HEK293 (cell line): ENCODE measurements at regions not wholly inside any gene's neighbourhood (a gene's known extent, or its start where the extent isn't known, plus 50 kb on each side); places are given as distances from the start of the nearest gene placed in this dataset.

Experiments
- ZFP3 ChIP-seq: fragments of 450-650 bp; formaldehyde crosslinking; IDR thresholded peaks from 2 replicates; pipeline ENCODE4 v1.5.1; 2016; ENCODE audit warnings: low read depth, missing biosample characterization, missing genetic modification characterization
- ZNF274 ChIP-seq, 2 experiments: fragments of 200-500 bp in 1 of 2; fragments of 450-650 bp in 1 of 2; sonication (Bioruptor generic) in 1 of 2; formaldehyde crosslinking in 1 of 2; IDR thresholded peaks; 2 replicates each; pipeline versions ENCODE4 v1.5.1 to v1.6.1; 2014 to 2016; ENCODE audit warnings: borderline replicate concordance in 1 of 2, inconsistent platforms in 1 of 2, low read length in 1 of 2, missing biosample characterization in 1 of 2, missing genetic modification characterization in 1 of 2
- TF ChIP-seq, protein P1 (sequence below): fragments of 450-650 bp; formaldehyde crosslinking; IDR thresholded peaks from 2 replicates; pipeline ENCODE4 v1.5.1; 2016; ENCODE audit warnings: missing biosample characterization, missing genetic modification characterization
- TF ChIP-seq, protein P2 (sequence below): fragments of 450-650 bp; formaldehyde crosslinking; IDR thresholded peaks from 2 replicates; pipeline ENCODE4 v1.5.1; 2017; ENCODE audit warnings: missing biosample characterization, missing genetic modification characterization

DNA sequence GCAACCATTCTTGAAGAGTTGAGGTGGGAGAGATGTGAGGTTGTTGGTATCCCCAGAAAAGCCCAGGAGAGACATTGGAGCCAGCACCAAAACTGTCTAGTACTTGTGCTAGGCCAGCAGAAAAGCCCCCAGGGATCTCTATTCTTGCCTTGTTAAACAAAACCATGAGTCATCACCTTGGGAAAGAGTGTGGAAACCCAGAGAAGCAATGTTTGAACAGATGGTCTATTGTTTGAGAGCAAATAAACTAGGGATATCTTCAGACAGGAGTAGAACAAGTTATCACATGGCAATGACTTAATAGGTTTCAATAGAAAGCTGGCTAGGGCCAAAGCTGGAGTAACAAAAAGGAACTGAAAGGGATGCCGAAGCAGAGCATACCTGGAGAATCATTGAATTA, 195.7 kb upstream of the CASK start:
- TF ChIP-seq, protein P1, sequence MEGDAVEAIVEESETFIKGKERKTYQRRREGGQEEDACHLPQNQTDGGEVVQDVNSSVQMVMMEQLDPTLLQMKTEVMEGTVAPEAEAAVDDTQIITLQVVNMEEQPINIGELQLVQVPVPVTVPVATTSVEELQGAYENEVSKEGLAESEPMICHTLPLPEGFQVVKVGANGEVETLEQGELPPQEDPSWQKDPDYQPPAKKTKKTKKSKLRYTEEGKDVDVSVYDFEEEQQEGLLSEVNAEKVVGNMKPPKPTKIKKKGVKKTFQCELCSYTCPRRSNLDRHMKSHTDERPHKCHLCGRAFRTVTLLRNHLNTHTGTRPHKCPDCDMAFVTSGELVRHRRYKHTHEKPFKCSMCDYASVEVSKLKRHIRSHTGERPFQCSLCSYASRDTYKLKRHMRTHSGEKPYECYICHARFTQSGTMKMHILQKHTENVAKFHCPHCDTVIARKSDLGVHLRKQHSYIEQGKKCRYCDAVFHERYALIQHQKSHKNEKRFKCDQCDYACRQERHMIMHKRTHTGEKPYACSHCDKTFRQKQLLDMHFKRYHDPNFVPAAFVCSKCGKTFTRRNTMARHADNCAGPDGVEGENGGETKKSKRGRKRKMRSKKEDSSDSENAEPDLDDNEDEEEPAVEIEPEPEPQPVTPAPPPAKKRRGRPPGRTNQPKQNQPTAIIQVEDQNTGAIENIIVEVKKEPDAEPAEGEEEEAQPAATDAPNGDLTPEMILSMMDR (tag by site-specific recombination) = no peak
- no peak for TF ChIP-seq ZNF274 (IDR thresholded peaks at IDR 0.05; ENCODE audit: low read length)
- TF ChIP-seq ZNF274 (tag by site-specific recombination; IDR thresholded peaks at IDR 0.05; ENCODE audit: borderline replicate concordance) = no peak
- TF ChIP-seq, protein P2, sequence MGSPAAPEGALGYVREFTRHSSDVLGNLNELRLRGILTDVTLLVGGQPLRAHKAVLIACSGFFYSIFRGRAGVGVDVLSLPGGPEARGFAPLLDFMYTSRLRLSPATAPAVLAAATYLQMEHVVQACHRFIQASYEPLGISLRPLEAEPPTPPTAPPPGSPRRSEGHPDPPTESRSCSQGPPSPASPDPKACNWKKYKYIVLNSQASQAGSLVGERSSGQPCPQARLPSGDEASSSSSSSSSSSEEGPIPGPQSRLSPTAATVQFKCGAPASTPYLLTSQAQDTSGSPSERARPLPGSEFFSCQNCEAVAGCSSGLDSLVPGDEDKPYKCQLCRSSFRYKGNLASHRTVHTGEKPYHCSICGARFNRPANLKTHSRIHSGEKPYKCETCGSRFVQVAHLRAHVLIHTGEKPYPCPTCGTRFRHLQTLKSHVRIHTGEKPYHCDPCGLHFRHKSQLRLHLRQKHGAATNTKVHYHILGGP (tag by site-specific recombination) = no peak
- TF ChIP-seq ZFP3 (tag by site-specific recombination) = no peak
